ENCODE measurements at regions not wholly inside any gene's neighbourhood (a gene's known extent, or its start where the extent isn't known, plus 50 kb on each side); places are given as distances from the start of the nearest gene placed in this dataset.

GRCh38 chr14:41355866-41356265, 250.8 kb upstream of the LRFN5 start:
- TF ChIP-seq CTCF (IDR thresholded peaks at IDR 0.05): no peak
- TF ChIP-seq ZFX (IDR thresholded peaks at IDR 0.05; ENCODE audit: borderline replicate concordance): no peak

Data from 22Rv1 (cell line).